GM19043 (cell line): ENCODE measurements at regions not wholly inside any gene's neighbourhood (a gene's known extent, or its start where the extent isn't known, plus 50 kb on each side); places are given as distances from the start of the nearest gene placed in this dataset.
"Not testable (repeated sequence)": the region's sequence is repeated elsewhere in the genome, so short reads cannot be mapped to it uniquely, and the experiment has no call there.

Experiments used
- ATAC-seq: cut with Tn5 transposase; IDR thresholded peaks from one replicate; pipeline ENCODE4 v1.9.1; 2021; ENCODE audit warnings: low read depth; ENCODE audit not compliant: unreplicated experiment

GRCh38 chr11:67780056-67780455, 105.6 kb upstream of the ALDH3B2 start:
- no peak for ATAC-seq

- not testable (repeated sequence) for ATAC-seq
Measured at GRCh38 chr11:67779189-67779875, 104.9 kb upstream of the ALDH3B2 start.

GRCh38 chr11:67776852-67777520, 102.6 kb upstream of the ALDH3B2 start:
- ATAC-seq, result no peak

- ATAC-seq, result not testable (repeated sequence)
Measured at GRCh38 chr11:67774175-67774574, 99.8 kb upstream of the ALDH3B2 start.

- not testable (repeated sequence) for ATAC-seq
Measured at GRCh38 chr11:67768001-67768730, 93.7 kb upstream of the ALDH3B2 start.

- ATAC-seq, result not testable (repeated sequence)
Measured at GRCh38 chr11:67761211-67761610, 86.8 kb upstream of the ALDH3B2 start.

- not testable (repeated sequence) for ATAC-seq
Measured at GRCh38 chr11:67759321-67759720, 84.9 kb upstream of the ALDH3B2 start.

GRCh38 chr11:67758467-67758866, 84.0 kb upstream of the ALDH3B2 start:
- ATAC-seq, result not testable (repeated sequence)

GRCh38 chr11:67758009-67758408, 83.6 kb upstream of the ALDH3B2 start:
- ATAC-seq, result not testable (repeated sequence)

- not testable (repeated sequence) for ATAC-seq
Measured at GRCh38 chr11:67753820-67754219, 79.4 kb upstream of the ALDH3B2 start.

- no peak for ATAC-seq
Measured at GRCh38 chr11:67745181-67745726, 70.8 kb upstream of the ALDH3B2 start.

- ATAC-seq, result not testable (repeated sequence)
Measured at GRCh38 chr11:67744231-67744630, 69.8 kb upstream of the ALDH3B2 start.

GRCh38 chr11:67738231-67738630, 63.8 kb upstream of the ALDH3B2 start:
- not testable (repeated sequence) for ATAC-seq

GRCh38 chr11:67737562-67738080, 63.2 kb upstream of the ALDH3B2 start:
- ATAC-seq, result not testable (repeated sequence)

- ATAC-seq, result no peak
Measured at GRCh38 chr11:67732045-67732787, 57.8 kb upstream of the ALDH3B2 start.

- ATAC-seq, result no peak
Measured at GRCh38 chr11:67731583-67731982, 57.2 kb upstream of the ALDH3B2 start.

- ATAC-seq, result not testable (repeated sequence)
Measured at GRCh38 chr11:67728163-67728571, 53.7 kb upstream of the ALDH3B2 start.

- not testable (repeated sequence) for ATAC-seq
Measured at GRCh38 chr11:67727066-67728040, 52.9 kb upstream of the ALDH3B2 start.
